CD4-positive, alpha-beta T cell (primary cell): ENCODE measurements at regions not wholly inside any gene's neighbourhood (a gene's known extent, or its start where the extent isn't known, plus 50 kb on each side); places are given as distances from the start of the nearest gene placed in this dataset.

Source experiments
- ATAC-seq: fragments of 200-7000 bp; cut with Tn5 transposase; one replicate; pipeline ENCODE4 v1.10.0; 2022; ENCODE audit warnings: mild to moderate bottlenecking; ENCODE audit not compliant: poor library complexity
- CTCF ChIA-PET: fragments of 350-600 bp; sonication (Branson Sonifier 250); formaldehyde crosslinking; loops from one replicate; lab custom pipeline; 2021; ENCODE audit warnings: antibody characterized with exemption, inconsistent platforms; lab: Charles Lee
- POLR2A ChIA-PET: fragments of 350-600 bp; sonication (Branson Sonifier 250); formaldehyde crosslinking; loops from one replicate; lab custom pipeline; 2021; ENCODE audit warnings: antibody characterized with exemption, inconsistent platforms; lab: Charles Lee
- DNase-seq, 14 experiments: peaks; one replicate each; pipeline ENCODE4 v3.0.0-alpha.2; 2013 to 2020; ENCODE audit warnings: mixed read lengths in 2 of 14
- H3K27ac ChIP-seq, 2 donors: one replicate each; pipeline versions ENCODE4 v1.5.1 to v1.7.0; 2013; ENCODE audit warnings: low read length in 2 of 2, low read depth in 1 of 2, mild to moderate bottlenecking in 1 of 2
- H3K27me3 ChIP-seq, 2 experiments: 1 replicate in 1 of 2; 2 replicates in 1 of 2; pipeline versions ENCODE4 v1.6.1 to v1.7.0; 2013; ENCODE audit warnings: low read length in 2 of 2, control low read depth in 1 of 2, mild to moderate bottlenecking in 1 of 2, moderate library complexity in 1 of 2; ENCODE audit not compliant: insufficient read depth in 2 of 2, control insufficient read depth in 1 of 2
- H3K36me3 ChIP-seq: one replicate; pipeline ENCODE4 v1.6.1; 2013; ENCODE audit warnings: low read length, control low read depth; ENCODE audit not compliant: insufficient read depth
- H3K4me1 ChIP-seq: one replicate; pipeline ENCODE4 v1.6.1; 2013; ENCODE audit warnings: low read length, control low read depth; ENCODE audit not compliant: insufficient read depth
- H3K4me3 ChIP-seq: one replicate; pipeline ENCODE4 v1.5.1; 2013; ENCODE audit warnings: mild to moderate bottlenecking, low read length, moderate library complexity
- H3K9me3 ChIP-seq, 2 experiments: 1 replicate in 1 of 2; 2 replicates in 1 of 2; pipeline versions ENCODE4 v1.6.1 to v1.7.0; 2013; ENCODE audit warnings: low read length in 2 of 2, mild to moderate bottlenecking in 2 of 2, control low read depth in 1 of 2, moderate library complexity in 1 of 2; ENCODE audit not compliant: control insufficient read depth in 1 of 2, insufficient read depth in 1 of 2
- H3K27ac Mint-ChIP-seq: one replicate; pipeline ENCODE4 v1.8.0; 2020; ENCODE audit warnings: mixed read lengths
- H3K27me3 Mint-ChIP-seq: one replicate; pipeline ENCODE4 v1.8.0; 2021; ENCODE audit warnings: mixed read lengths
- H3K36me3 Mint-ChIP-seq: one replicate; pipeline ENCODE4 v1.8.0; 2021; ENCODE audit warnings: low read depth, mixed read lengths
- H3K4me1 Mint-ChIP-seq: one replicate; pipeline ENCODE4 v1.8.0; 2021; ENCODE audit warnings: low read depth, mixed read lengths
- H3K4me3 Mint-ChIP-seq: one replicate; pipeline ENCODE4 v1.8.0; 2020; ENCODE audit warnings: mild to moderate bottlenecking, mixed read lengths
- H3K9me3 Mint-ChIP-seq: one replicate; pipeline ENCODE4 v1.8.0; 2020; ENCODE audit warnings: mixed read lengths
- intact Hi-C, 2 experiments: fragments of 100-400 bp; cut with DNase I in 1 of 2; cut with micrococcal nuclease in 1 of 2; formaldehyde crosslinking; loops; one replicate each; pipeline versions ENCODE4 v1.15.1 to v1.9.0; 2023 to 2025; cut with DNase I, micrococcal nuclease
- TF ChIP-seq, protein P1 (sequence below): fragments of 200-600 bp; IDR thresholded peaks from one replicate; pipeline ENCODE4 v1.8.0; 2022; ENCODE audit warnings: antibody characterized with exemption, mild to moderate bottlenecking

DNA sequence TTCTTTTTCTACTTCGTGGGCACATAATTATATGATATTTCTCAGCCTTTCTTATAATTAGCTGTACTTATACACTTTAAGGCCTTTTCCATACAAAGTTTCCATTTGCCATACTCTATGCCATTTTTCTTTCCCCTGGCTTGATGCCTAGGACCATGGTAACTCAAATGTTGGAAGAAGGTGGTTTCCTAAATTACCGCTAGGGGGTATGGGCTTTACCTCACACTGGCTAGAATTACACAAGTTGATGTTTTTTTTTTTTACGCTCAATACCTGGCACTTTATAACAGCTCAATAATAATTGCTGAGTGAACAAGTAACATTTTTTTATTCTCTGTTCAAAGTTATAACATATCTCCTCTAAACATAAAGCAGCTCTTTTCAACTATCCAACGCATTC, 306.8 kb upstream of the LRFN5 start:
- DNase-seq: no peak
- Histone ChIP-seq H3K4me1 (no peaks in the 10 kb centered on the region), H3K9me3 (no peaks in the 10 kb centered on the region), H3K27me3 (no peaks in the 10 kb centered on the region), H3K27ac (no peak overlapping the region), H3K36me3 (no peaks in the 10 kb centered on the region), H3K4me3 (no peak overlapping the region)
- POLR2A ChIA-PET: no interaction called here
- Mint-ChIP-seq H3K36me3 (no peaks in the 10 kb centered on the region), H3K4me3 (no peak overlapping the region), H3K27ac (no peak overlapping the region), H3K27me3 (no peaks in the 10 kb centered on the region), H3K4me1 (no peaks in the 10 kb centered on the region), H3K9me3 (peaks cover 3% of the 10 kb centered on the region)
- CTCF ChIA-PET: no interaction called here
- ATAC-seq: no peak
- intact Hi-C loops: no loop called here
- TF ChIP-seq, protein P1, sequence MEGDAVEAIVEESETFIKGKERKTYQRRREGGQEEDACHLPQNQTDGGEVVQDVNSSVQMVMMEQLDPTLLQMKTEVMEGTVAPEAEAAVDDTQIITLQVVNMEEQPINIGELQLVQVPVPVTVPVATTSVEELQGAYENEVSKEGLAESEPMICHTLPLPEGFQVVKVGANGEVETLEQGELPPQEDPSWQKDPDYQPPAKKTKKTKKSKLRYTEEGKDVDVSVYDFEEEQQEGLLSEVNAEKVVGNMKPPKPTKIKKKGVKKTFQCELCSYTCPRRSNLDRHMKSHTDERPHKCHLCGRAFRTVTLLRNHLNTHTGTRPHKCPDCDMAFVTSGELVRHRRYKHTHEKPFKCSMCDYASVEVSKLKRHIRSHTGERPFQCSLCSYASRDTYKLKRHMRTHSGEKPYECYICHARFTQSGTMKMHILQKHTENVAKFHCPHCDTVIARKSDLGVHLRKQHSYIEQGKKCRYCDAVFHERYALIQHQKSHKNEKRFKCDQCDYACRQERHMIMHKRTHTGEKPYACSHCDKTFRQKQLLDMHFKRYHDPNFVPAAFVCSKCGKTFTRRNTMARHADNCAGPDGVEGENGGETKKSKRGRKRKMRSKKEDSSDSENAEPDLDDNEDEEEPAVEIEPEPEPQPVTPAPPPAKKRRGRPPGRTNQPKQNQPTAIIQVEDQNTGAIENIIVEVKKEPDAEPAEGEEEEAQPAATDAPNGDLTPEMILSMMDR: no peak

- Histone ChIP-seq H3K27ac (no peak overlapping the region), H3K4me1 (no peaks in the 10 kb centered on the region), H3K4me3 (no peak overlapping the region), H3K36me3 (no peaks in the 10 kb centered on the region), H3K27me3 (no peaks in the 10 kb centered on the region), H3K9me3 (no peaks in the 10 kb centered on the region)
- ATAC-seq (no peak), DNase-seq (no peak)
- H3K27ac Mint-ChIP-seq: no peak overlapping the region
- TF ChIP-seq, protein P1: no peak
- H3K27me3 Mint-ChIP-seq: no peaks in the 10 kb centered on the region
- H3K4me3 Mint-ChIP-seq: no peak overlapping the region
- H3K36me3 Mint-ChIP-seq: no peaks in the 10 kb centered on the region
- POLR2A ChIA-PET: no interaction called here
- intact Hi-C loops: no loop called here
- peaks cover 3% of the 10 kb centered on the region for H3K9me3 Mint-ChIP-seq
- H3K4me1 Mint-ChIP-seq: no peaks in the 10 kb centered on the region
- CTCF ChIA-PET: no interaction called here
These were observed 308.4 kb upstream of the LRFN5 start for GRCh38 chr14:41298328-41298690.

DNA sequence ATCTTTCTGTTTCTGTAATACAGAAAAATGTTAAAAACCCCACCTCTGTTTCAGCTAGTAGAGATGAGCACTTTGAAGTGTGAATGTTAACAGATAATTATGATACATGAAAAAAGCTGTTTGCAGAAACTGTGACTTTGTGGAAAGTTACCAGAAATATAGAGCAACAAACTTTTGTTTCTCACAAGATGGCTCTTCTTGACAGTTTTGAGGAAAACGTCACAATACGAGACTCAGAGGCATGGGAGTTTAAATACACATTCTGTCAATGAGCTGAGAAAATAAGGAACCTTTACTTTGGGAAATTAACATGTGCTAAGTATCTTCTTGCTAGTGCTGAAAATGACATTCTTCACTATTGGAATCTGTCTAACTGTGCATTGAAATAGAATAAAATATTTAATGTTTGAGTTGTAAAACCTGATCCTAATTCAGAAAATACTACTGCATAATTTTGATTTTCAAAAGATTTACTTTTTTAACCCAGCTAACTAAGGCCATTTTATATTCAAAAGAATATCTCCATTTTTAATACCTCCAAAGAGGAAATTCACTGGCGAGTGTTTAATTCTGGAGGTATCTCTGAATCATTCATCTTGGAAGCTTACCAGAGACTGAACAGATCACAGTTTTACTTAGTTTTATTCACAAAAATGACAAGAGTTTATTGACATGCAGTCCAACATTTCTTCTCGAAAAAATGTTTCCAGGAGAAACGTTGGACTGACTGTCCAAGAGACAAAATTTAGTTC, 308.9 kb upstream of the LRFN5 start:
- TF ChIP-seq, protein P1: no peak
- no peak overlapping the region for H3K4me3 Mint-ChIP-seq
- no peak overlapping the region for H3K27ac ChIP-seq
- H3K36me3 Mint-ChIP-seq: no peaks in the 10 kb centered on the region
- no peaks in the 10 kb centered on the region for H3K27me3 ChIP-seq
- no peak overlapping the region for H3K27ac Mint-ChIP-seq
- no peaks in the 10 kb centered on the region for H3K27me3 Mint-ChIP-seq
- DNase-seq (no peak), ATAC-seq (no peak)
- no peaks in the 10 kb centered on the region for H3K9me3 ChIP-seq
- intact Hi-C loops: no loop called here
- peaks cover 4% of the 10 kb centered on the region for H3K9me3 Mint-ChIP-seq
- H3K4me1 ChIP-seq: no peaks in the 10 kb centered on the region
- no peaks in the 10 kb centered on the region for H3K36me3 ChIP-seq
- no peak overlapping the region for H3K4me3 ChIP-seq
- CTCF ChIA-PET: no interaction called here
- no peaks in the 10 kb centered on the region for H3K4me1 Mint-ChIP-seq
- POLR2A ChIA-PET: no interaction called here
